Esophagus muscularis mucosa (tissue), 4 donors: ENCODE measurements at regions not wholly inside any gene's neighbourhood (a gene's known extent, or its start where the extent isn't known, plus 50 kb on each side); places are given as distances from the start of the nearest gene placed in this dataset.

Source experiments
- DNase-seq: peaks from one replicate; pipeline ENCODE4 v3.0.0-alpha.2; 2017; ENCODE audit errors: extremely low spot score
- H3K27ac ChIP-seq, 4 donors: fragments of 200-600 bp; sonication (generic); replicated peaks in 1 of 4; 1 replicate in 3 of 4; 2 replicates in 1 of 4; pipeline ENCODE4 v1.5.1; 2016 to 2019; ENCODE audit warnings: mild to moderate bottlenecking in 1 of 4
- H3K27me3 ChIP-seq, 4 donors: fragments of 200-600 bp; sonication (generic); one replicate each; pipeline versions ENCODE4 v1.5.1 to v1.6.0; 2016 to 2019
- H3K36me3 ChIP-seq, 4 donors: fragments of 200-600 bp; sonication (generic); one replicate each; pipeline ENCODE4 v1.5.1; 2016 to 2019
- H3K4me1 ChIP-seq, 4 donors: fragments of 200-600 bp; sonication (generic); one replicate each; pipeline ENCODE4 v1.5.1; 2016 to 2019
- H3K4me3 ChIP-seq, 4 donors: fragments of 200-600 bp; sonication (generic); 1 replicate in 2 of 4; 2 replicates in 2 of 4; pipeline ENCODE4 v1.5.1; 2016 to 2019; ENCODE audit warnings: mild to moderate bottlenecking in 4 of 4, moderate library complexity in 1 of 4
- H3K9me3 ChIP-seq, 4 donors: fragments of 200-600 bp; sonication (generic); 1 replicate in 3 of 4; 2 replicates in 1 of 4; pipeline ENCODE4 v1.5.1; 2016 to 2019
- EP300 ChIP-seq: sonication (generic); formaldehyde crosslinking; IDR thresholded peaks from one replicate; pipeline ENCODE4 v1.6.1; 2017; ENCODE audit warnings: antibody characterized with exemption
- POLR2A ChIP-seq: fragments of 450-650 bp; IDR thresholded peaks from one replicate; pipeline ENCODE4 v1.6.1; 2017; ENCODE audit warnings: antibody characterized with exemption, moderate library complexity, mild to moderate bottlenecking, low read depth
- POLR2AphosphoS5 ChIP-seq, 2 donors: sonication (generic); formaldehyde crosslinking; IDR thresholded peaks; one replicate each; pipeline ENCODE4 v1.6.1; 2017; ENCODE audit warnings: antibody characterized with exemption in 2 of 2
- WGBS: methylation state at CpG from one replicate; pipeline ENCODE4 v1.1.5; 2018; 5-methylcytosine and 5-hydroxymethylcytosine counted together
- intact Hi-C: fragments of 100-400 bp; cut with DNase I; formaldehyde crosslinking; loops from one replicate; pipeline ENCODE4 v1.15.1; 2023
- TF ChIP-seq, protein P1 (sequence below), 3 experiments: fragments of 200-600 bp in 2 of 3; fragments of 450-650 bp in 1 of 3; sonication (generic) in 2 of 3; IDR thresholded peaks; one replicate each; pipeline ENCODE4 v1.5.1; 2017 to 2019; ENCODE audit warnings: antibody characterized with exemption in 3 of 3, mild to moderate bottlenecking in 2 of 3, moderate library complexity in 1 of 3

DNA sequence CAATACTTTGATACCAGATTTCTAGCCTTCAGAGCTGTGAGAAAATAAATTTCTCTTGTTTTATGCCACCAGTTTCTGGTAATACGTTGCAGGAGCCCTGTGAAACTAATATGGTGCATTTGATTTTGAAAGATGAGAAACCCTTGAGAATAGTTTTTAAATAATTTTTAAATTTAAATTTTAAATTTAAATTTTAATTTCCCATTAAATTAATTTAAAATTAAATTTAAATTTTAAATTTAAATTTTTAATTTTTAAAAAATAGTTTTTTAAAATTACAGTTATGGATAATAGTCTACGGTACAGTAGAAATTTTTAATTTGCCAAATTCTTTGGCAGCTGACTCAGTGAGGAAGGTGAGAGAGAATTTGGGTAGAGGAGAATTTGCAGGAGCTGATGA lies 68.6 kb upstream of the SLC24A3 start:
- no peak for DNase-seq
- WGBS, result 97% methylated on average over 2 of the region's 2 CpGs

DNA sequence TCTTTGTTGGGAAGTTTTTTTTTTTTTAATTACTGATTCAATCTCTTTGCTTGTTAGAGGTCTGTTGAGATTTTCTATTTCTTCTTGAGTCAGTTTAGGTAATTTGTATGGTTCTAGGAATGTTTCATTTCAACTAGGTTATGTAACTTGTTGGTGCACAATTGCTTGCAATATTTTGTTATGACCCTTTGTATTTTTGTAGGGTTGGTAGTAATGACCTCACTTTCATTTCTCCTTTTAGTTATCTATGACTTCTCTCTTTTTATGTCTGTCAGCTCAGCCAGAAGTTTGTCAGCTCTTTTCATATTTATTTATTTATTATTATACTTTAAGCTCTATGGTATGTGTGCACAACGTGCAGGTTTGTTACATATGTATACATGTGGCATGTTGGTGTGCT lies 51.1 kb upstream of the SLC24A3 start:
- Histone ChIP-seq H3K4me3 (no peak overlapping the region), H3K9me3 (peaks cover 0 to 4% (median 0%) of the 10 kb centered on the region in 4 donors), H3K27me3 (no peaks in the 10 kb centered on the region), H3K4me1 (peaks cover 0 to 4% (median 0%) of the 10 kb centered on the region in 4 donors), H3K27ac (no peak overlapping the region), H3K36me3 (no peaks in the 10 kb centered on the region)
- TF ChIP-seq, protein P1, sequence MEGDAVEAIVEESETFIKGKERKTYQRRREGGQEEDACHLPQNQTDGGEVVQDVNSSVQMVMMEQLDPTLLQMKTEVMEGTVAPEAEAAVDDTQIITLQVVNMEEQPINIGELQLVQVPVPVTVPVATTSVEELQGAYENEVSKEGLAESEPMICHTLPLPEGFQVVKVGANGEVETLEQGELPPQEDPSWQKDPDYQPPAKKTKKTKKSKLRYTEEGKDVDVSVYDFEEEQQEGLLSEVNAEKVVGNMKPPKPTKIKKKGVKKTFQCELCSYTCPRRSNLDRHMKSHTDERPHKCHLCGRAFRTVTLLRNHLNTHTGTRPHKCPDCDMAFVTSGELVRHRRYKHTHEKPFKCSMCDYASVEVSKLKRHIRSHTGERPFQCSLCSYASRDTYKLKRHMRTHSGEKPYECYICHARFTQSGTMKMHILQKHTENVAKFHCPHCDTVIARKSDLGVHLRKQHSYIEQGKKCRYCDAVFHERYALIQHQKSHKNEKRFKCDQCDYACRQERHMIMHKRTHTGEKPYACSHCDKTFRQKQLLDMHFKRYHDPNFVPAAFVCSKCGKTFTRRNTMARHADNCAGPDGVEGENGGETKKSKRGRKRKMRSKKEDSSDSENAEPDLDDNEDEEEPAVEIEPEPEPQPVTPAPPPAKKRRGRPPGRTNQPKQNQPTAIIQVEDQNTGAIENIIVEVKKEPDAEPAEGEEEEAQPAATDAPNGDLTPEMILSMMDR (IDR thresholded peaks at IDR 0.05), result no peak
- TF ChIP-seq EP300 (no peak), POLR2AphosphoS5 (IDR thresholded peaks at IDR 0.05) (no peak), POLR2A (no peak)
- WGBS, result 91% methylated on average over 1 of the region's 1 CpG
- intact Hi-C loops, result no loop called here
- no peak for DNase-seq

More for the DNA sequence above, 68.6 kb upstream of the SLC24A3 start:
- no peaks in the 10 kb centered on the region for H3K36me3 ChIP-seq
- no peaks in the 10 kb centered on the region for H3K9me3 ChIP-seq
- H3K27me3 ChIP-seq, result no peaks in the 10 kb centered on the region
- no peak overlapping the region for H3K27ac ChIP-seq
- no peaks in the 10 kb centered on the region for H3K4me1 ChIP-seq
- intact Hi-C loops, result no loop called here
- H3K4me3 ChIP-seq, result no peak overlapping the region
- TF ChIP-seq, protein P1 (IDR thresholded peaks at IDR 0.05), result no peak
- TF ChIP-seq POLR2AphosphoS5 (IDR thresholded peaks at IDR 0.05), result no peak
- no peak for TF ChIP-seq EP300
- no peak for TF ChIP-seq POLR2A
